H9 (cell line): ENCODE measurements at regions not wholly inside any gene's neighbourhood (a gene's known extent, or its start where the extent isn't known, plus 50 kb on each side); places are given as distances from the start of the nearest gene placed in this dataset.

Experiments used
- DNase-seq: peaks from one replicate; pipeline ENCODE4 v3.0.0-alpha.2; 2017
- H2AFZ ChIP-seq: one replicate; pipeline ENCODE4 v1.6.1; 2013; ENCODE audit warnings: mild to moderate bottlenecking, low read length, control low read depth, moderate library complexity
- H2AK5ac ChIP-seq: 2 replicates; pipeline ENCODE4 v1.6.1; 2013; ENCODE audit warnings: low read length, control low read depth, mixed read lengths; ENCODE audit not compliant: insufficient read length
- H2BK120ac ChIP-seq: one replicate; pipeline ENCODE4 v1.6.1; 2013; ENCODE audit warnings: low read depth, mild to moderate bottlenecking, low read length, control low read depth, inconsistent platforms; ENCODE audit not compliant: poor library complexity, severe bottlenecking
- H2BK12ac ChIP-seq: 2 replicates; pipeline ENCODE4 v1.6.1; 2013; ENCODE audit warnings: low read length, control low read depth, mixed read lengths, low read depth; ENCODE audit not compliant: insufficient read length
- H2BK15ac ChIP-seq: 2 replicates; pipeline ENCODE4 v1.6.1; 2013; ENCODE audit warnings: low read depth, low read length, control low read depth
- H2BK20ac ChIP-seq: one replicate; pipeline ENCODE4 v1.6.1; 2013; ENCODE audit warnings: low read depth, mild to moderate bottlenecking, low read length, control low read depth, inconsistent platforms; ENCODE audit not compliant: poor library complexity, severe bottlenecking
- H2BK5ac ChIP-seq: 2 replicates; pipeline ENCODE4 v1.6.1; 2013; ENCODE audit warnings: low read length, control low read depth, mixed read lengths; ENCODE audit not compliant: insufficient read length
- H3K14ac ChIP-seq: 2 replicates; pipeline ENCODE4 v1.6.1; 2013; ENCODE audit warnings: low read length, control low read depth; ENCODE audit not compliant: insufficient read depth
- H3K18ac ChIP-seq: 2 replicates; pipeline ENCODE4 v1.6.1; 2013; ENCODE audit warnings: low read depth, mild to moderate bottlenecking, mixed read lengths, low read length, control low read depth; ENCODE audit not compliant: insufficient read length
- H3K23ac ChIP-seq: 2 replicates; pipeline ENCODE4 v1.6.1; 2013; ENCODE audit warnings: low read length, control low read depth, mixed read lengths, low read depth; ENCODE audit not compliant: insufficient read length
- H3K23me2 ChIP-seq: 2 replicates; pipeline ENCODE4 v1.6.1; 2013; ENCODE audit warnings: low read depth, mild to moderate bottlenecking, mixed read lengths, low read length, control low read depth; ENCODE audit not compliant: insufficient read length, poor library complexity, severe bottlenecking
- H3K27ac ChIP-seq: 2 replicates; pipeline ENCODE4 v1.5.1; 2013; ENCODE audit warnings: low read length, control low read depth, mixed read lengths, low read depth; ENCODE audit not compliant: insufficient read length
- H3K27me3 ChIP-seq: 2 replicates; pipeline ENCODE4 v1.6.1; 2013; ENCODE audit warnings: low read length, control low read depth, inconsistent platforms; ENCODE audit not compliant: insufficient read depth
- H3K4ac ChIP-seq: 2 replicates; pipeline ENCODE4 v1.6.1; 2013; ENCODE audit warnings: low read depth, mild to moderate bottlenecking, control low read depth, inconsistent platforms, low read length, moderate library complexity
- H3K4me1 ChIP-seq: 2 replicates; pipeline ENCODE4 v1.6.1; 2013; ENCODE audit warnings: low read length, control low read depth, inconsistent platforms; ENCODE audit not compliant: insufficient read depth
- H3K4me2 ChIP-seq: 2 replicates; pipeline ENCODE4 v1.6.1; 2013; ENCODE audit warnings: low read length, control low read depth, mixed read lengths; ENCODE audit not compliant: insufficient read length, insufficient read depth
- H3K56ac ChIP-seq: 2 replicates; pipeline ENCODE4 v1.6.1; 2013; ENCODE audit warnings: low read depth, mild to moderate bottlenecking, mixed read lengths, low read length, control low read depth; ENCODE audit not compliant: insufficient read length
- H3K79me1 ChIP-seq: 2 replicates; pipeline ENCODE4 v1.6.1; 2013; ENCODE audit warnings: low read depth, mild to moderate bottlenecking, moderate library complexity, low read length, control low read depth, inconsistent platforms; ENCODE audit not compliant: insufficient read depth, poor library complexity, severe bottlenecking
- H3K79me2 ChIP-seq: 2 replicates; pipeline ENCODE4 v1.6.1; 2013; ENCODE audit warnings: low read length, control low read depth, inconsistent platforms; ENCODE audit not compliant: insufficient read depth
- H3K9ac ChIP-seq: 2 replicates; pipeline ENCODE4 v1.6.1; 2013; ENCODE audit warnings: low read length, control low read depth, mixed read lengths; ENCODE audit not compliant: insufficient read length; ENCODE audit errors: extremely low read depth
- H3K9me3 ChIP-seq: one replicate; pipeline ENCODE4 v1.6.1; 2013; ENCODE audit warnings: low read depth, low read length, inconsistent platforms; ENCODE audit not compliant: control insufficient read depth
- H3T11ph ChIP-seq: one replicate; pipeline ENCODE4 v1.6.1; 2013; ENCODE audit warnings: mild to moderate bottlenecking, low read length, control low read depth, inconsistent platforms
- H4K20me1 ChIP-seq: one replicate; pipeline ENCODE4 v1.6.1; 2013; ENCODE audit not compliant: control insufficient read depth, insufficient read length, insufficient read depth
- H4K5ac ChIP-seq: 2 replicates; pipeline ENCODE4 v1.6.1; 2013; ENCODE audit warnings: low read depth, mild to moderate bottlenecking, mixed read lengths, low read length, control low read depth; ENCODE audit not compliant: insufficient read length
- H4K8ac ChIP-seq: replicated peaks from 2 replicates; pipeline ENCODE4 v1.6.1; 2013; ENCODE audit warnings: low read length, control low read depth, mixed read lengths, low read depth; ENCODE audit not compliant: insufficient read length
- H4K91ac ChIP-seq: 2 replicates; pipeline ENCODE4 v1.6.1; 2013; ENCODE audit warnings: low read depth, mild to moderate bottlenecking, moderate library complexity, mixed read lengths, low read length, control low read depth; ENCODE audit not compliant: insufficient read length
- H3K27ac Mint-ChIP-seq, 3 experiments: 2 replicates in 2 of 3; 3 replicates in 1 of 3; pipeline ENCODE4 v1.8.0; 2020 to 2021; ENCODE audit warnings: mixed read lengths in 3 of 3, mild to moderate bottlenecking in 1 of 3, moderate library complexity in 1 of 3
- H3K27me3 Mint-ChIP-seq: 2 replicates; pipeline ENCODE4 v1.8.0; 2021; ENCODE audit warnings: low read depth, mild to moderate bottlenecking, moderate library complexity, mixed read lengths
- H3K36me3 Mint-ChIP-seq, 3 experiments: 2 replicates in 2 of 3; 3 replicates in 1 of 3; pipeline ENCODE4 v1.8.0; 2020 to 2021; ENCODE audit warnings: low read depth in 3 of 3, mixed read lengths in 3 of 3; ENCODE audit not compliant: insufficient read depth in 1 of 3
- H3K4me1 Mint-ChIP-seq, 2 experiments: 2 replicates each; pipeline ENCODE4 v1.8.0; 2020; ENCODE audit warnings: mixed read lengths in 2 of 2
- H3K4me3 Mint-ChIP-seq, 2 experiments: 2 replicates in 1 of 2; 3 replicates in 1 of 2; pipeline ENCODE4 v1.8.0; 2020 to 2021; ENCODE audit warnings: mild to moderate bottlenecking in 2 of 2, mixed read lengths in 2 of 2, moderate library complexity in 1 of 2
- H3K9me3 Mint-ChIP-seq, 2 experiments: 2 replicates in 1 of 2; 3 replicates in 1 of 2; pipeline ENCODE4 v1.8.0; 2020; ENCODE audit warnings: mild to moderate bottlenecking in 2 of 2, mixed read lengths in 2 of 2, moderate library complexity in 1 of 2
- CTCF ChIP-seq: fragments of 200-600 bp; sonication (generic); conservative IDR thresholded peaks from 3 replicates; pipeline ENCODE4 v1.8.0; 2021; ENCODE audit warnings: antibody characterized with exemption, mild to moderate bottlenecking
- WGBS: extraction: QIAGEN DNeasy Blood & Tissue Kit; methylation state at CpG from one replicate; pipeline ENCODE4 v1.1.7; 2013; ENCODE audit warnings: missing lambda C conversion rate, low lambda C conversion rate, mixed read lengths; ENCODE audit not compliant: insufficient read length; ENCODE audit errors: extremely low coverage; 5-methylcytosine and 5-hydroxymethylcytosine counted together

GRCh38 chr5:57684299-57684702 lies 201.7 kb upstream of the ACTBL2 start:
- no peak overlapping the region for H3K4me2 ChIP-seq
- H3K23me2 ChIP-seq: no peaks in the 10 kb centered on the region
- no peaks in the 10 kb centered on the region for H3K4me1 ChIP-seq
- H3K14ac ChIP-seq: no peak overlapping the region
- no peak overlapping the region for H2BK5ac ChIP-seq
- DNase-seq: no peak
- no peak for TF ChIP-seq CTCF
- no peak overlapping the region for H3T11ph ChIP-seq
- Mint-ChIP-seq H3K36me3 (no peaks in the 10 kb centered on the region), H3K27me3 (no peaks in the 10 kb centered on the region), H3K4me3 (no peak overlapping the region), H3K27ac (peak overlapping the region in 1 of 3 experiments; percentile 15; a peak in 1 of 7 replicates), H3K9me3 (no peaks in the 10 kb centered on the region), H3K4me1 (no peaks in the 10 kb centered on the region)
- no peak overlapping the region for H3K23ac ChIP-seq
- H3K18ac ChIP-seq: no peak overlapping the region
- H4K20me1 ChIP-seq: no peaks in the 10 kb centered on the region
- WGBS: no CpG with 5 or more reads among the region's 1 CpG
- H4K91ac ChIP-seq: no peak overlapping the region
- no peak overlapping the region for H3K4ac ChIP-seq
- no peak overlapping the region for H2BK12ac ChIP-seq
- no peak overlapping the region for H2BK20ac ChIP-seq
- H4K8ac ChIP-seq: no peak overlapping the region
- no peaks in the 10 kb centered on the region for H3K9me3 ChIP-seq
- H4K5ac ChIP-seq: no peak overlapping the region
- H2AK5ac ChIP-seq: no peak overlapping the region
- no peak overlapping the region for H2BK120ac ChIP-seq
- H3K79me2 ChIP-seq: no peaks in the 10 kb centered on the region
- H2BK15ac ChIP-seq: no peak overlapping the region
- H3K9ac ChIP-seq: no peak overlapping the region
- no peaks in the 10 kb centered on the region for H3K27me3 ChIP-seq
- H3K27ac ChIP-seq: no peak overlapping the region
- H3K56ac ChIP-seq: no peak overlapping the region
- no peak overlapping the region for H2AFZ ChIP-seq
- H3K79me1 ChIP-seq: no peaks in the 10 kb centered on the region
